WERI-Rb-1 (cell line): ENCODE measurements at regions not wholly inside any gene's neighbourhood (a gene's known extent, or its start where the extent isn't known, plus 50 kb on each side); places are given as distances from the start of the nearest gene placed in this dataset.
A peak's percentile ranks its signal among the peaks of the same experiment; 100 is the strongest.

Experiments
- DNase-seq: peaks from one replicate; pipeline ENCODE4 v3.0.0-alpha.2; 2020
- H3K27ac ChIP-seq: fragments of 250-450 bp; sonication (Bioruptor Pico); 2 replicates; pipeline ENCODE4 v1.5.1; 2020; ENCODE audit warnings: mild to moderate bottlenecking, moderate library complexity
- H3K27me3 ChIP-seq: fragments of 250-450 bp; sonication (Bioruptor Pico); 2 replicates; pipeline ENCODE4 v1.5.1; 2021; ENCODE audit warnings: mild to moderate bottlenecking, low read depth, moderate library complexity; ENCODE audit not compliant: insufficient read depth, severe bottlenecking
- H3K36me3 ChIP-seq: fragments of 250-450 bp; sonication (Bioruptor Pico); 2 replicates; pipeline ENCODE4 v1.5.1; 2020; ENCODE audit warnings: mild to moderate bottlenecking, moderate library complexity
- H3K4me3 ChIP-seq: 2 replicates; pipeline ENCODE4 v1.5.1; 2011; ENCODE audit warnings: low read depth, mild to moderate bottlenecking, control low read depth, low read length
- H3K9me3 ChIP-seq: fragments of 250-450 bp; sonication (Bioruptor Pico); 2 replicates; pipeline ENCODE4 v1.5.1; 2021; ENCODE audit warnings: mild to moderate bottlenecking, moderate library complexity; ENCODE audit not compliant: severe bottlenecking
- TF ChIP-seq, protein P1 (sequence below): IDR thresholded peaks from 2 replicates; pipeline ENCODE4 v1.5.1; 2011; ENCODE audit warnings: low read depth, mild to moderate bottlenecking, control low read depth, inconsistent platforms, low read length

DNA sequence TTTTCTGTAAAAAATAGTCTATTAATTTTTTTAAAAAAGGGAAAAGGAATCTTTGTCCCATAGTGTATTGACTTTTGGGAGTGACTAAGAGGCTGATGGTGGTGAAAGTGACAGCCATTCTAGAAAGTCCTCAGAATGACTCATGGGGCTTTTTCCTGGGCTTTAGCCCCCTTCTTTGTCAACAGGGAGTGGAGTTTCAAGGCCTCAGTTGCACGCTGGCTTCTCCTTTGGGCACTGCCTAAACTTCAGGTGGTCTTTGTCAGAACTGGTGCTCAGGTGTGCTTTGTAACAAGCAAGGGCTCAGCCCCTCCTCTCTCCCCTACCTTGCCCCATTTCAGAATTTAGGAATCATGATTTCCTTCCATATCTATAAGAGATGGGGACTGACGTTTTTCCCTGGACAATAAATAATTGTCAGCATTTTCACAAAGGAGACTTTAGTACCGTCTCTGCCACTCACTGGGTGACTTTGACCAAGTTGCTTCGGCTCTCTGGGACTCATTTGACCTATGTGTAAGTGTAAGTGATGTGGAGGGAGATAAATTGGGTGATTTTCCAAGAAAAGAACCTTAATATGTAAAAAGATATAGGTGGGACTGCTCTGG is 61.2 kb upstream of the IGFBP2 start:
- H3K36me3 ChIP-seq = no peaks in the 10 kb centered on the region
- H3K27me3 ChIP-seq = no peaks in the 10 kb centered on the region
- H3K27ac ChIP-seq = no peak overlapping the region
- H3K9me3 ChIP-seq = peaks cover 11% of the 10 kb centered on the region
- H3K4me3 ChIP-seq = no peak overlapping the region
- DNase-seq = no peak
- TF ChIP-seq, protein P1, sequence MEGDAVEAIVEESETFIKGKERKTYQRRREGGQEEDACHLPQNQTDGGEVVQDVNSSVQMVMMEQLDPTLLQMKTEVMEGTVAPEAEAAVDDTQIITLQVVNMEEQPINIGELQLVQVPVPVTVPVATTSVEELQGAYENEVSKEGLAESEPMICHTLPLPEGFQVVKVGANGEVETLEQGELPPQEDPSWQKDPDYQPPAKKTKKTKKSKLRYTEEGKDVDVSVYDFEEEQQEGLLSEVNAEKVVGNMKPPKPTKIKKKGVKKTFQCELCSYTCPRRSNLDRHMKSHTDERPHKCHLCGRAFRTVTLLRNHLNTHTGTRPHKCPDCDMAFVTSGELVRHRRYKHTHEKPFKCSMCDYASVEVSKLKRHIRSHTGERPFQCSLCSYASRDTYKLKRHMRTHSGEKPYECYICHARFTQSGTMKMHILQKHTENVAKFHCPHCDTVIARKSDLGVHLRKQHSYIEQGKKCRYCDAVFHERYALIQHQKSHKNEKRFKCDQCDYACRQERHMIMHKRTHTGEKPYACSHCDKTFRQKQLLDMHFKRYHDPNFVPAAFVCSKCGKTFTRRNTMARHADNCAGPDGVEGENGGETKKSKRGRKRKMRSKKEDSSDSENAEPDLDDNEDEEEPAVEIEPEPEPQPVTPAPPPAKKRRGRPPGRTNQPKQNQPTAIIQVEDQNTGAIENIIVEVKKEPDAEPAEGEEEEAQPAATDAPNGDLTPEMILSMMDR = no peak

DNA sequence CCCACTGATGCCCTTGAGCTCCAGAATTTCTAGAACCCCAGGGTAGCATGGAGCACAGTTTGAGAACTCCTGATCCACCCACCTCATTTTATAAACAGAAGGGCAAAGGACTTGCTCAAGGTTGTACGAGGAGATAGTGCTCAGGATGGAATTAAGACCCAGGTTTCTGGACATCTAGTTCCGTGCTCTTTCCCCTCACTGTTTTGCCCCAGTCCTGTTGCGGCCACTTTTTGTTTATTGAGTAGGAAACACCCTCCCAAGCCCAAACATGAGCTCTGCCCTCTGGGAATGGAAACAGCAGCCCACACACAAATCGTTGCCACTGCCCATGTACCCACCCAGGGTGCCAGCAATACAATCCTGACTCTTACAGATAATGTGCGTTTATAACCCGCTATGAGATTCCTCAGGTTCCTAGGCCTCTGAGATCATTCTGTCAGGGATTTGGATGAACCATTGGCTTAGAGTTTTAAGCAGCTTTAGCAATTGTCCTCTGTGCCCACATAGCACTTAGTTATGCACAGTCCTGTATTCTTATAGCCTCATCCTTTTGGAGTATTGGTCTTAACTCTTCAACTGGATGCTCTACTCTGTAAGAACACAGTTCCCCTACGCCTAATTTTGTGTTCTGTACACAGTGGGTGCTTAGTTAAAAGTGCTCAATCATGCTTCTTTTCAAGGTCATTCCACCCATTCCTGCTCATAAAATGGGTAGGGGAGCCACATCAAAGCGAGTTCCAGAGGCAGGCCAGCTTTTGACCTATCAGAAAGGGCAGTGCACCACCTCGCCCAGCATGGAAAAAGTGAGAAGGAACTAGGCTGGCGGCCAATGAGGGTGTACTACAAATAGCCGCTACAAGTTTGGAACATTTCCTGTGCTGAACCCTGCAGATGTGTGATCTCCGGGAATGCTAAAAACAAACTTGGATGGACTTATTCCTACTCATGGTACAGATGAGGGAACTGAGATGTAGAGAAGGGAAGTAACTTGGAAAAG is 60.3 kb upstream of the IGFBP2 start:
- H3K27me3 ChIP-seq = no peaks in the 10 kb centered on the region
- H3K27ac ChIP-seq = no peak overlapping the region
- peaks cover 11% of the 10 kb centered on the region for H3K9me3 ChIP-seq
- no peaks in the 10 kb centered on the region for H3K36me3 ChIP-seq
- TF ChIP-seq, protein P1 = no peak
- no peak overlapping the region for H3K4me3 ChIP-seq
- no peak for DNase-seq

DNA sequence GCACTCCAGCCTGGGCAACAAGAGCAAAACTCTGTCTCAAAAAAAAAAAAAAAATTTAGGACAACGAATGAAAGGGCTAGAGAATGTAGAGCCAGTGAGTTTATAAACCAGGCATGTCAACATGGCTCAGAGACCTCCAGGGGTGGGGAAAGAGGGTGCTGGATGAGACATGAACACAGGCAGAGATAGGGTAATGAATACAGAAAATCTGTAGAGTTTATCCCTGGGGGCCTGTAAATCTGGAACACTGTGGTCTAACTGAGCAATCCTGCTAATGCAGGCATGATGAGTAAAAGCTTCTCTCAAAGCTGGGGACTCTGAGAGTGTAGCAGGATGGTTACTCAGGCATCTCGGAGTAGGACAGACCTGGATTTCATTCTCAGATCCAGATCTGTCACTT is 59.2 kb upstream of the IGFBP2 start:
- TF ChIP-seq, protein P1 = no peak
- no peaks in the 10 kb centered on the region for H3K27me3 ChIP-seq
- DNase-seq = peak; percentile 18
- no peak overlapping the region for H3K4me3 ChIP-seq
- no peaks in the 10 kb centered on the region for H3K36me3 ChIP-seq
- H3K27ac ChIP-seq = no peak overlapping the region
- peaks cover 11% of the 10 kb centered on the region for H3K9me3 ChIP-seq

DNA sequence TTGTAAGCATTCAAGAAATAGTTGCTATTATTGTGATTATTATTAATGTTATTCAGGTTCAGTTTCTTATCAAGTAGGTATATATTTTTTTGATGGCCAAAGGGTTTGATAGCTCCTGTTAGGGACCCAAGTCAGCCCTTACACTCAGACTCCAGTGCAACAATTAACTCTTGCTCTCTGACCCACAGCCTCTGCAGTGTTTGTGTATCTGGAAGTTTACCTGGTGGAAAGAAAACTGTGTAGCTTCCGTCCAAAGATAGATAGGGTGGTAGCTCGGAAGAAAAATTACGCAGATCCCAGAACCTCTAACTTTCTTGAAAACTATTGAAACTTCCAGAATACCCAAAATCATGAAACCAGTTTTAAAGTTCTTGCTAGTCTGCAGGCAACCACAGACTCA is 58.6 kb upstream of the IGFBP2 start:
- DNase-seq = no peak
- no peaks in the 10 kb centered on the region for H3K27me3 ChIP-seq
- no peak overlapping the region for H3K27ac ChIP-seq
- TF ChIP-seq, protein P1 = no peak
- H3K36me3 ChIP-seq = no peaks in the 10 kb centered on the region
- peaks cover 11% of the 10 kb centered on the region for H3K9me3 ChIP-seq
- H3K4me3 ChIP-seq = no peak overlapping the region

DNA sequence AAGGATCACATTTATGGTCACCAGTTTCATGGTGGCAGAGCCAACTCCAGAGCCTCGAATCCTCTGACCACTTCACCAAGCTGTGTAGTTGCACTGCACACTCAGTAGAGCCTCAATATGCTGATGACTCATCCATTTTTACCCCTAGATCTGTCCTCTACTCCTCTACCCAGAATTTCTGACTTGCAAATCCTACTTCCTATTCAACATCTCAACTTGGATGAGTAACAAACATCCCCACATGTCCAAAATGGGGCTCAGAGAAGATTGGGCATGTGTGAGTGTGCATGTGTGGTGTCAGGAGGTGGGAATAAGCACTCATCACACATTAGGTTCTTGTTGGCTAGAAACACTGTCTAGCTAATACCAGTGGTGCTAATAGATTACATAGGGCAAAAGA is 57.8 kb upstream of the IGFBP2 start:
- H3K4me3 ChIP-seq = no peak overlapping the region
- no peaks in the 10 kb centered on the region for H3K27me3 ChIP-seq
- DNase-seq = no peak
- H3K27ac ChIP-seq = no peak overlapping the region
- H3K36me3 ChIP-seq = no peaks in the 10 kb centered on the region
- TF ChIP-seq, protein P1 = no peak
- peaks cover 10% of the 10 kb centered on the region for H3K9me3 ChIP-seq
